ENCODE measurements at regions not wholly inside any gene's neighbourhood (a gene's known extent, or its start where the extent isn't known, plus 50 kb on each side); places are given as distances from the start of the nearest gene placed in this dataset.

DNA sequence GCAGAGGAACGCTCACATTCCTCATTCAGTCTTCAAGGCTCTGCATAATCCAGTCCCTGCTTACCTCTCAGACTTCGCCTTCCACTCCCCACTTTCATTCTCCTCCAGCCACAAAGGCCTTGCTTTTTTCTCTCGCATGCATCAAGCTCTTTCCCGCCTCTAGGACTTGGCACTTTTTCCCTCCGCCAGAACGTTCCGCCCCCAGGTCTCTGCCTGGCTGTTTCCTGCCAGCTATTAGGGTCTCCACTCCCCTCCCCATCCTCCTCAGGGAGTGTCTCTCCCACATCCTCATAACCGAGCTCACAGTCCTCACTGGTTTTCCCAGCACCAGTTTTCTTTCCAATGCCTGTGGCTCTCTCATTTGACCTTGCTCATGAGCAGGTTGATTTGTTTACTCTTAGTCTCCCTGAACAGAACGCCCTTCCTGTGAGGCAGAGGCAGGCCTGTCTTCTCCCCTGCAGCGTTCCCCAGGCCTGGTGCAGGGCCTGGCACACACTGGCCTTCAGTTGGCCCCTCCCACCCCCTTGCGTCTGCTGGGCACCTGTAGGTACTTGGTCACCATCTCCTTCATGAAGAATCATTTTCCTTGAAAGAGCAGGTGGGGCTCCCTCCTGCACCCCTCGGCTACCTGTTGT lies 75.2 kb downstream of the RTL6 start:
- peak in 1 of 2 donors; percentile 34 for ATAC-seq
- no peak for DNase-seq
- Histone ChIP-seq H3K9me3 (ENCODE audit: control insufficient read depth, low read length) (no peaks in the 10 kb centered on the region), H3K27me3 (ENCODE audit: control insufficient read depth, insufficient read depth) (no peaks in the 10 kb centered on the region), H3K4me3 (ENCODE audit: low read length) (no peak overlapping the region), H3K27ac (ENCODE audit: low read length) (no peak overlapping the region), H3K4me1 (ENCODE audit: control insufficient read depth, insufficient read depth, low read length) (peaks cover 2% of the 10 kb centered on the region)
- intact Hi-C loops (cut with DNase I) = no loop called here
- WGBS = 57% methylated on average over 12 of the region's 12 CpGs

DNA sequence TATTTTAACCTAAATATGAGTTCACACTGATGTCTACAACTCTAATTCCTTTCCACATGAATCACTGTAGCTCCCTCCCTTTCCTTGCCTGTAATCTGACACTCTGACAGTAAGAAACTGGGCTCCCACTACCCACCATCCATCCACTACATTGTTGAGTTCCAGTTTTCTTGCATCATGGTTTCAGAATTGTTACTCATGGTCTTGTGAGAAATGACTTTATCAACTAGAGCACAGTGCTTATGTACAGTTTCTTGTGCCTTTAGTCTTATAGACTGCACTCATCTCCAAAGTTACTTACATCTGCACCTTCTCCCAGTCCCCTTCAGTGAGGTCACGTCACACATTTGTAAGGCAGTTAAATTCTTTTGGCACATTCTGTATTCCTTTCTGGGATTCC lies 78.6 kb downstream of the RTL6 start:
- H3K9me3 ChIP-seq (ENCODE audit: control insufficient read depth, low read length) = no peaks in the 10 kb centered on the region
- H3K27ac ChIP-seq (ENCODE audit: low read length) = no peak overlapping the region
- H3K4me1 ChIP-seq (ENCODE audit: control insufficient read depth, insufficient read depth, low read length) = no peaks in the 10 kb centered on the region
- WGBS = 69% methylated on average over 1 of the region's 1 CpG
- intact Hi-C loops (cut with DNase I) = no loop called here
- H3K27me3 ChIP-seq (ENCODE audit: control insufficient read depth, insufficient read depth) = no peaks in the 10 kb centered on the region
- no peak overlapping the region for H3K4me3 ChIP-seq (ENCODE audit: low read length)
- DNase-seq (no peak), ATAC-seq (no peak)

DNA sequence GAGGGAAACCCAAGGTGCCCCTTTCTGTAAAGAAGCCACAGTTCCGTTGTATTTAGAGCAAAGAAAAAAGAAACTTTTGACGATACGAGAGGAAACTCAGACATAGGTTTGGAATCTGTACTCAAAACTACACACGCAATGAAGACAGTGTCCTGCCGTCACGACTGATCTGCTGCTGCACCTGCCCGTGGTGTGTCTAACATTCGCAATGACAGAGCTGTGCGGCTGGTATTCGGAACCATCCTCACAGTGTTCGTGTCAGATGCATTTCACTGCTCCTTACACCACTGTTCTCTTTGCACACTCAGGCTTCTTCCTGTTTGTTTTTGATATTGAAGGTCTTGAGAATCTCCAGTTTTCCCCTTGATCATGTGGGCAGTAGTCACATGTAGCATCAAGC lies 84.8 kb downstream of the RTL6 start:
- Histone ChIP-seq H3K9me3 (ENCODE audit: control insufficient read depth, low read length) (no peaks in the 10 kb centered on the region), H3K27me3 (ENCODE audit: control insufficient read depth, insufficient read depth) (no peaks in the 10 kb centered on the region), H3K4me1 (ENCODE audit: control insufficient read depth, insufficient read depth, low read length) (no peaks in the 10 kb centered on the region), H3K27ac (ENCODE audit: low read length) (no peak overlapping the region), H3K4me3 (ENCODE audit: low read length) (no peak overlapping the region)
- intact Hi-C loops (cut with DNase I) = no loop called here
- DNase-seq = no peak
- ATAC-seq = no peak
- 81% methylated on average over 11 of the region's 11 CpGs for WGBS

DNA sequence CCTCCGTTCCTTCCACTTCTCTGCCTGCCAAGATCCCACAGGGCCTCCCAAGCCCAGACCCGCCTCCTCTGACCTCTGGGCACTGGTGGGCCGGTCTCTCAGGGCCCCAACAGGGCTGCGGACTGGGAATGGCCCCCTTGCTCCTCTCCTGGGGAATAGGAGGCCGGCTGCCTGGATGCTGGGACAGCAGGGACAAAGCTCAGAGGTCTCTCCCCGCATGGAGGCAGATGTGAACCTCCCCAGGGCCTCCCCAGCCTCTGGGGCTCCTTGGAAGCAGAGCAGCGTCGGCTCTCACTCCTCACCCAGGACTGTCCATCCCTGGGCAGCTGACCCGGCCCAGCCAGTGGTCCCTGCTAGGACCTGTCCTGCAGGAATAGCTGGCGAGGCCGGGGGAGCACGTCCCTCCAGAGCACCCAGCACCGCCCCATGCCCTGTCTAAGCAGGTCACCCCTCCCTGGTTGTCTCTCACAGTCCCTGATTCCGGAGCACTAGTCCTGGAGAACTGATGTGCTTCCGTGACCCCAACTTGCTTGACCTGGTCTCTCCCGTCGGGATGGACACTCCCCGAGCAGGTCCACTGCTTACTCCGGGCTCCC lies 85.8 kb downstream of the RTL6 start:
- WGBS = 74% methylated on average over 19 of the region's 19 CpGs
- intact Hi-C loops (cut with DNase I) = no loop called here
- Histone ChIP-seq H3K27ac (ENCODE audit: low read length) (no peak overlapping the region), H3K9me3 (ENCODE audit: control insufficient read depth, low read length) (no peaks in the 10 kb centered on the region), H3K27me3 (ENCODE audit: control insufficient read depth, insufficient read depth) (no peaks in the 10 kb centered on the region), H3K4me1 (ENCODE audit: control insufficient read depth, insufficient read depth, low read length) (no peaks in the 10 kb centered on the region), H3K4me3 (ENCODE audit: low read length) (no peak overlapping the region)
- no peak for DNase-seq
- ATAC-seq = peak in 1 of 2 donors; percentile 9

DNA sequence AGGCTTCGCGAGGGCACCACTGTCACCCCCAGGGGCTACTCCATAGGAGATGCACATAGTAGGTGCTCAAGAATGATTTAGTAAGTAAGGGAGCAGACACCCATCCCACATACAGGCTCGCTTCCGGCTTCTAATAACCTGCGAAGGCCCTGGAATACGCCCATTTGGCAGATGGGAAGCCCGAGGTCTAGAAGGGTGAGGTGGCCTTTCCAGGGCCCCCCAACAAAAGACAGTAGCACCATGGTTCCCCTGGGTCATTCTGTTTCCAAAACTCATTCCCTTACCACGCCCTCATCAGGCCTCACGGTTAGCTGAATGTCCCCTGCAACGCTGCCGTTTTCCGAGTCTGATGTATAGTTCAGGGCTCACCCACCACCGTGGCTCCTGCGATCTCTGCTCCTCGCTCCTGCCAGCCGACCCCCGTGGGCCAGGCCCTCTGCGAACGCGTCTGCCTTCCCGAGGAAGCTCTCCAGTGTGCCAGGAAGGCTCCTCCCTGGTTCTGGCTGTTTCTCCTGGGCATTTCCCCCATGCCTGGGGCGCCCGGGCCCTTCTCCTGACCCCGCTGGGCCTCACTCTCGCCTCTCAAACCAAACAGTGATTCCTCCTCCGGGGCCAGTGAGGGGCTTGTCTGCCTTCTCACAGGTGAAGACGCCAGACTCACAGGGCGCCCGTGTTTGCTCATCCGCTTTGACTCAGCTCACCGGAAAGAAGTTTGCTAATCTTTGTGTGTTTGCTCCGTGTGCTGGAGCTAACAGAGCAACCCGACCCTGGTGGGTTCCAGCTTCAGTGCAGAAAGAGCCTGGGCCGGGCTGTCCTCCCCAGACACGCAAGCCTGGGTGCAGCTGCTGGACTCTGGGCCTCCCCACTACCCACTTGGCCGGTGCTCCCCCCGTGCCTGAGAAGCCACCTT lies 86.6 kb downstream of the RTL6 start:
- Histone ChIP-seq H3K27me3 (ENCODE audit: control insufficient read depth, insufficient read depth) (no peaks in the 10 kb centered on the region), H3K9me3 (ENCODE audit: control insufficient read depth, low read length) (no peaks in the 10 kb centered on the region), H3K4me3 (ENCODE audit: low read length) (no peak overlapping the region), H3K4me1 (ENCODE audit: control insufficient read depth, insufficient read depth, low read length) (no peaks in the 10 kb centered on the region), H3K27ac (ENCODE audit: low read length) (no peak overlapping the region)
- intact Hi-C loops (cut with DNase I) = no loop called here
- ATAC-seq (no peak), DNase-seq (no peak)
- 71% methylated on average over 37 of the region's 37 CpGs for whole genome bisulfite sequencing

DNA sequence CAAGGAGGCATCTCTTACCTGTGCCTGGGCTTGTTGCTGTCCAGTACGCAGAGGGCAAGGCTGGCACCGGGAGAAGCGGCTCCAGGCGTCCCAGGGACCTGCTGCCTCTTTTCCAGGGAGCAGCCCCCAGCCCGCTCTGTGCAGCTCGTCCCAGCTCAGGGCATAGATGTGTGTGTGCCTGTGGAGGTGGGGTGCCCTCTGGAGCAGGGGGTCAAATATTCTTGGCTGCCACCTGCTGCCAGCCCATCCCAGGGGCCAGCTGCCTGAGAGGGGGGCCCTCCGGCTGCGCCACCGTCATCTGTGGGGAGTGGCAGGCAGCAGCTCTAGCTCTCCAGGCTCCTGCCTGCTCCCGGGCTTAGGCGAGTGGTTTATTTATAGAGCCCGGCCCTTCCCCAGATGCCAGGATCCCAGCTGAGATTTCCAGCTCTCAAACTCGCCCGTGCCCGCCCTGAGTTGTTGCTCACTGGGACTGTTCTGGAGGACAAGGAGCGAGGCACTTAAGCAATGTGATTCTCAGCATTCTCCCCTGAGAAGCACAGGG lies 87.5 kb downstream of the RTL6 start:
- H3K27me3 ChIP-seq (ENCODE audit: control insufficient read depth, insufficient read depth) = no peaks in the 10 kb centered on the region
- H3K4me1 ChIP-seq (ENCODE audit: control insufficient read depth, insufficient read depth, low read length) = no peaks in the 10 kb centered on the region
- ATAC-seq (peak; percentile 45 to 59), DNase-seq (peak; percentile 33 to 70 (median 61))
- no peak overlapping the region for H3K27ac ChIP-seq (ENCODE audit: low read length)
- WGBS = 67% methylated on average over 16 of the region's 16 CpGs
- no peak overlapping the region for H3K4me3 ChIP-seq (ENCODE audit: low read length)
- H3K9me3 ChIP-seq (ENCODE audit: control insufficient read depth, low read length) = no peaks in the 10 kb centered on the region
- intact Hi-C loops (cut with DNase I) = no loop called here

DNA sequence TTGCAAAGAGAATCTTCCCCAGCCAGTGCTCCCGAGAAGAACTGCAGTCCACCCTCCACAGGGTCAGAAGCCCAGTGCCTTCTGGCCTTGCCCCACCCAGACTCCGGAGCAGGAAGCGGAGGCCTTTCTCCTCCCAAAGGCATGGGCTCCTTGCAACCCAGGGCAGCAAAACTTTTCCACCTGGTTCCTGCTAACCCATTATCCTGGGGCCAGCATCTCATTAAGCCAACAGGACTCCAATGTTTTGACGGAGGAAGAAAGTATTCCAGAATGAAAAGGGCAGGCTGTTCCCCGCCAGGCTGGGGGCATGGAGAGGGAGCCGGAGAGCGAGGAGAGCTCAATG lies 88.1 kb downstream of the RTL6 start:
- H3K9me3 ChIP-seq (ENCODE audit: control insufficient read depth, low read length) = no peaks in the 10 kb centered on the region
- H3K27me3 ChIP-seq (ENCODE audit: control insufficient read depth, insufficient read depth) = no peaks in the 10 kb centered on the region
- no peaks in the 10 kb centered on the region for H3K4me1 ChIP-seq (ENCODE audit: control insufficient read depth, insufficient read depth, low read length)
- no peak overlapping the region for H3K27ac ChIP-seq (ENCODE audit: low read length)
- ATAC-seq (no peak), DNase-seq (peak in 1 of 3 donors; percentile 14)
- intact Hi-C loops (cut with DNase I) = no loop called here
- 81% methylated on average over 7 of the region's 7 CpGs for WGBS
- H3K4me3 ChIP-seq (ENCODE audit: low read length) = no peak overlapping the region

DNA sequence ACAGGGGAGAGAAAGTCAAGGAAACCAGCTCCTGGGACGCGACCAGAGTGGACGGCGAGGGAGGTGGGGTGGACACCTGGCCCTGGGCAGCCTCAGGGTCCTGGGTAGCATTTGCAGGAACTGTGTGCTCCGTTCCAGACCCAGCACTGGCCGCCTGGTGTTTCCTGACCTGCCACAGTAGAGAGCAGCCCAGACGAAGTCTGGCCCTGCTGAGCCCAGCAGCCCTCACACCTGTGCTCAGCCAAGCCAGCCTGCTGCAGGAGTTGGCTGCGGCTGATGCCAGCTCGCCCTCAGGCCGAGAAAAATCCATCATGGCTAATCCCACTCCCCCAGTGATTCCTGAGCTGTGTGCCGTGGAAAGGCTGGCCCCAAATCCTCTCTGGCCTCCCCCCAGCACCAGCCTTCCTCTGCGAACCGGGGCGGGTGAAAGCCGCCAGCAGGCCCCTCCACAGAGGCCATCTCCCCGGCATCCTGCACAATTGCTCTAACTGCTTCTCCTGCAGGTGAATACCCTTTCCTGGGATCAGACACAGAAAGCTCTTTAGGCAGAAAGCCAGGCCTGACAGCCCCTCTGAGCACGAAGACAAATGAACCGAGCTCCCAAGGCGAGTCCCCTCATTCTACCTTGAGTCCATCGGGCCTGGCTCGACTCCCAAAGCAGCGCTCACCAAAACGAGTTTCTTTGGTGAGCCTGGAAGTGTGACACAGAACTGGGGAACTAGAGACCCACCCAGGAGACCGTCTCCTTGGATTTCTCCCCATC lies 88.6 kb downstream of the RTL6 start:
- Histone ChIP-seq H3K4me3 (ENCODE audit: low read length) (no peak overlapping the region), H3K4me1 (ENCODE audit: control insufficient read depth, insufficient read depth, low read length) (no peaks in the 10 kb centered on the region), H3K27ac (ENCODE audit: low read length) (no peak overlapping the region), H3K9me3 (ENCODE audit: control insufficient read depth, low read length) (no peaks in the 10 kb centered on the region), H3K27me3 (ENCODE audit: control insufficient read depth, insufficient read depth) (no peaks in the 10 kb centered on the region)
- WGBS = 79% methylated on average over 24 of the region's 24 CpGs
- ATAC-seq (no peak), DNase-seq (peak in 1 of 3 donors; percentile 26)
- intact Hi-C loops (cut with DNase I) = no loop called here

DNA sequence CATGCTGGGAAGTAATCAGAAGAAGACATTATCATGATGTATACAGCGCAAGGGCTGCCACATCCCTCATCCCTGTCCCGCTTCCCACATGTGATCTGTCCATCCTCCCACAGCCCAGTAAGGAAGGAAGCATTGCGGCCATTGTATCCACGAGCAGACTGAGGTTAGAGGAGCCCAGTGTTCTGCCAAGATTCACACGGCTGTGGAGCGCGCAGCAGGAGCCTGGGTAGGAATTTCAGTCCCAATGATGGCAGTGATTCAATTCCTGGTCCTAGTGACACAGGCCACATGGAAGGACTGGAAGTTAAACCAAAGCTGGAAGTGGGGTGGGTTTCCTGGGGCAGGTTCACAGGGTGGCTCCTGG lies 89.2 kb downstream of the RTL6 start:
- DNase-seq = no peak
- no peaks in the 10 kb centered on the region for H3K27me3 ChIP-seq (ENCODE audit: control insufficient read depth, insufficient read depth)
- no peak for ATAC-seq
- no peaks in the 10 kb centered on the region for H3K9me3 ChIP-seq (ENCODE audit: control insufficient read depth, low read length)
- H3K4me3 ChIP-seq (ENCODE audit: low read length) = no peak overlapping the region
- no peak overlapping the region for H3K27ac ChIP-seq (ENCODE audit: low read length)
- no peaks in the 10 kb centered on the region for H3K4me1 ChIP-seq (ENCODE audit: control insufficient read depth, insufficient read depth, low read length)
- intact Hi-C loops (cut with DNase I) = no loop called here
- 51% methylated on average over 7 of the region's 7 CpGs for whole genome bisulfite sequencing

DNA sequence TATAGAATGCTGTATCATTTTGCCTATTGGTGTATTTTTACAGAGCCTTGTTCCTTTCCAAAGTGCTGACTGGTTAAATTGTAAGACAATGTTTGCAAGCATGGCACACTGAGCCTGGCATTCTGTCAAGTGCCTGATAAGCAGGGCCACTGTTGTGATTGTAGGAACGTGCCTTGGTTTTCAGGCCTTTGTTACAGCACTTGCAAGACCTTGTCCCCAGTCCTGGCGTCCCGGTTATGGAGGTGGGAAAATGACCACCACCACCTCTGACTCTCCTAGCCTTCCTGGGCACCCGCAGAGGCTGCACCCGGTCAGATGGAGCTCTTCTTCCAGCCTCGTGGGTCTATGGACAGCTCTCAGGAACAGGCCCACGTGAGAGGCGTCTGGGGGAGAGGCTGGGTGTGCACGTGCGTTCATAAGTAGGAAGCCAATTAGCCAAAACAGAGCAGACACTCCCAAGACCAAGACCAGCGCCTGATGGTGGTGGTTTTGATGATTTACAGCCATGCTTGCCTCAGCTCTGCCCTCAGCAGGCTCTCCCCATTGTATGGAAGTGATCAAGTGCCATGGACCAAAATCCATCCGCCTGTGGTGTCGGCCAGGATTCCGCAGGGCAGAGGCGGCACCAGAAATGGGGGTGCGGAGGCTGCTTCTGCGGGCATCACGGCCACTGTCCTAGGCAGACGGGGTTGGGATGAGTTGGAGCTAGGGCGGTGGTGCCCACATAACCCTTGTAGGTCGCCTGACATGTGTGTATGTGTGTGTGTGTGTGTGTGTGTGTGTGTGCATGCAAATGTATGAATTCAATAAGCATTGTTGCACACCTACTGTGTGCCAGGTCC lies 89.8 kb downstream of the RTL6 start:
- no peak for ATAC-seq
- peak in 1 of 3 donors; percentile 32 for DNase-seq

More for the DNA sequence above, 89.8 kb downstream of the RTL6 start:
- no peaks in the 10 kb centered on the region for H3K4me1 ChIP-seq (ENCODE audit: control insufficient read depth, insufficient read depth, low read length)
- H3K9me3 ChIP-seq (ENCODE audit: control insufficient read depth, low read length) = no peaks in the 10 kb centered on the region
- whole genome bisulfite sequencing = 77% methylated on average over 21 of the region's 21 CpGs
- no peaks in the 10 kb centered on the region for H3K27me3 ChIP-seq (ENCODE audit: control insufficient read depth, insufficient read depth)
- intact Hi-C loops (cut with DNase I) = no loop called here
- H3K27ac ChIP-seq (ENCODE audit: low read length) = no peak overlapping the region
- no peak overlapping the region for H3K4me3 ChIP-seq (ENCODE audit: low read length)

All from right cardiac atrium (tissue), 5 donors.